K562 (cell line): ENCODE measurements at regions not wholly inside any gene's neighbourhood (a gene's known extent, or its start where the extent isn't known, plus 50 kb on each side); places are given as distances from the start of the nearest gene placed in this dataset.

ENCODE experiments used
- HDGF ChIP-seq: fragments of 450-650 bp; IDR thresholded peaks from 2 replicates; pipeline ENCODE4 v1.6.1; 2016
- KLF1 ChIP-seq: fragments of 450-650 bp; IDR thresholded peaks from 2 replicates; pipeline ENCODE4 v1.6.1; 2016; ENCODE audit warnings: missing genetic modification characterization, missing compliant biosample characterization
- MCM3 ChIP-seq: fragments of 450-650 bp; IDR thresholded peaks from 2 replicates; pipeline ENCODE4 v1.6.1; 2016
- POU5F1 ChIP-seq: fragments of 150-350 bp; IDR thresholded peaks from 2 replicates; pipeline ENCODE4 v1.6.1; 2014; ENCODE audit warnings: borderline replicate concordance, low read length, low read depth, mild to moderate bottlenecking; ENCODE audit not compliant: partially characterized antibody
- RHOXF2B ChIP-seq: fragments of 250-450 bp; sonication (Bioruptor Pico); conservative IDR thresholded peaks from 2 replicates; pipeline ENCODE4 v1.5.1; 2021
- ZC3H8 ChIP-seq: fragments of 450-650 bp; IDR thresholded peaks from 2 replicates; pipeline ENCODE4 v1.6.1; 2017
- ZNF316 ChIP-seq: fragments of 450-650 bp; IDR thresholded peaks from 2 replicates; pipeline ENCODE4 v1.6.1; 2016
- ZNF507 ChIP-seq: conservative IDR thresholded peaks from 2 replicates; pipeline ENCODE4 v1.6.1; 2017; ENCODE audit warnings: missing genetic modification characterization, missing compliant biosample characterization
- ZNF699 ChIP-seq: fragments of 250-450 bp; sonication (Bioruptor Pico); IDR thresholded peaks from 2 replicates; pipeline ENCODE4 v1.8.0; 2021; ENCODE audit warnings: mild to moderate bottlenecking, moderate library complexity; ENCODE audit not compliant: insufficient replicate concordance
- ZNF780A ChIP-seq: fragments of 250-450 bp; sonication (Bioruptor Pico); IDR thresholded peaks from 2 replicates; pipeline ENCODE4 v1.5.0; 2021; ENCODE audit warnings: mild to moderate bottlenecking
- TF ChIP-seq, protein P1 (sequence below): fragments of 200-800 bp; sonication (Bioruptor generic); IDR thresholded peaks from 2 replicates; pipeline ENCODE4 v1.6.1; 2017; ENCODE audit warnings: missing genetic modification characterization, missing compliant biosample characterization
- TF ChIP-seq, protein P2 (sequence below): fragments of 450-650 bp; conservative IDR thresholded peaks from 2 replicates; pipeline ENCODE4 v1.6.1; 2016; ENCODE audit warnings: missing genetic modification characterization, low read depth, mild to moderate bottlenecking, control low read depth, missing compliant biosample characterization

DNA sequence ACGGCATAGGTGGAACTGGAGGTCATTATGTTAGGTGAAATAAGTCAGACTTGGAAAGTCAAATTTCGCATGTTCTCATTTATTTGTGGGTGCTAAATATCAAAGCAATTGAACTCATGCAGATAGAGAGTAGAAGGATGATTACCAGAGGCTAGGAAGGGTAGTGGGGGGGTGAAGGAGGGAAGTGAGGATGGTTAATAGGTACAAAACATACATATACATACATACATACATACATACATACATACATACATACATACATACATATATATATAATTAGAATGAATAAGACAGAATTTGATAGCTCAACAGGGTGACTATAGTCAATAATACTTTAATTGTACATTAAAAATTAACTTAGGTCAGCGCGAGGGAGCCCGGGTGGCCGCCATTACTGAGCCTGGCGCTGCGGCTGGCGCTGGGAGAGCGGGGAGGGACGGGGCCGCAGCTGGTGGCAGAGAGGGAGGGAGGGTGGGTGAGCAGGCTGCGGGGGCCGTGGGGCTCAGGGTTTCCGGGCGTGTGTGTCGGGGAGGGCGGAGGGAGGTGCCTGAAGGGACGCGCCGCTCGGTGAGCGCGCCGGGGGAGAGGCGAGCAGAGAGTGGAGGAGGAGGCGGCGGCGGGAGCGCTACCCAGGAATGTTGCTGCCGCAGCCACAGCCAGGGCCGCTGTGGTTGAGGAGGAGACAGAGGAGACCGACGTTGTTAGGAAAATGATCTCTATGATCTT is 85.8 kb upstream of the EGFR start (continued):
- no peak for TF ChIP-seq KLF1 (tag)
- no peak for TF ChIP-seq ZC3H8
- TF ChIP-seq ZNF780A (CRISPR knock-in tag), result no peak
- no peak for TF ChIP-seq MCM3
- TF ChIP-seq RHOXF2B (CRISPR knock-in tag), result no peak
- TF ChIP-seq, protein P1, sequence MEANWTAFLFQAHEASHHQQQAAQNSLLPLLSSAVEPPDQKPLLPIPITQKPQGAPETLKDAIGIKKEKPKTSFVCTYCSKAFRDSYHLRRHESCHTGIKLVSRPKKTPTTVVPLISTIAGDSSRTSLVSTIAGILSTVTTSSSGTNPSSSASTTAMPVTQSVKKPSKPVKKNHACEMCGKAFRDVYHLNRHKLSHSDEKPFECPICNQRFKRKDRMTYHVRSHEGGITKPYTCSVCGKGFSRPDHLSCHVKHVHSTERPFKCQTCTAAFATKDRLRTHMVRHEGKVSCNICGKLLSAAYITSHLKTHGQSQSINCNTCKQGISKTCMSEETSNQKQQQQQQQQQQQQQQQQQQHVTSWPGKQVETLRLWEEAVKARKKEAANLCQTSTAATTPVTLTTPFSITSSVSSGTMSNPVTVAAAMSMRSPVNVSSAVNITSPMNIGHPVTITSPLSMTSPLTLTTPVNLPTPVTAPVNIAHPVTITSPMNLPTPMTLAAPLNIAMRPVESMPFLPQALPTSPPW, result no peak
- TF ChIP-seq ZNF699 (CRISPR knock-in tag), result no peak
- no peak for TF ChIP-seq HDGF
- TF ChIP-seq ZNF316, result no peak
- TF ChIP-seq ZNF507 (tag), result no peak
- TF ChIP-seq, protein P2, sequence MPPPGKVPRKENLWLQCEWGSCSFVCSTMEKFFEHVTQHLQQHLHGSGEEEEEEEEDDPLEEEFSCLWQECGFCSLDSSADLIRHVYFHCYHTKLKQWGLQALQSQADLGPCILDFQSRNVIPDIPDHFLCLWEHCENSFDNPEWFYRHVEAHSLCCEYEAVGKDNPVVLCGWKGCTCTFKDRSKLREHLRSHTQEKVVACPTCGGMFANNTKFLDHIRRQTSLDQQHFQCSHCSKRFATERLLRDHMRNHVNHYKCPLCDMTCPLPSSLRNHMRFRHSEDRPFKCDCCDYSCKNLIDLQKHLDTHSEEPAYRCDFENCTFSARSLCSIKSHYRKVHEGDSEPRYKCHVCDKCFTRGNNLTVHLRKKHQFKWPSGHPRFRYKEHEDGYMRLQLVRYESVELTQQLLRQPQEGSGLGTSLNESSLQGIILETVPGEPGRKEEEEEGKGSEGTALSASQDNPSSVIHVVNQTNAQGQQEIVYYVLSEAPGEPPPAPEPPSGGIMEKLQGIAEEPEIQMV (tag), result no peak
- no peak for TF ChIP-seq POU5F1
